Naive thymus-derived CD4-positive, alpha-beta T cell (primary cell): ENCODE measurements at regions not wholly inside any gene's neighbourhood (a gene's known extent, or its start where the extent isn't known, plus 50 kb on each side); places are given as distances from the start of the nearest gene placed in this dataset.

Experiments used
- ATAC-seq: fragments of 150-1000 bp; cut with Tn5 transposase; 2 replicates; pipeline ENCODE4 v1.10.0; 2021; ENCODE audit warnings: mild to moderate bottlenecking, moderate library complexity
- CTCF ChIA-PET: fragments of 350-600 bp; sonication (Branson Sonifier 250); formaldehyde crosslinking; loops from one replicate; lab custom pipeline; 2021; ENCODE audit warnings: antibody characterized with exemption; lab: Charles Lee
- POLR2A ChIA-PET: fragments of 350-600 bp; sonication (Branson Sonifier 250); formaldehyde crosslinking; loops from one replicate; lab custom pipeline; 2021; ENCODE audit warnings: antibody characterized with exemption, inconsistent platforms; lab: Charles Lee
- DNase-seq, 9 donors: peaks; one replicate each; pipeline versions ENCODE4 v3.0.0 to v3.0.0-alpha.2; 2020 to 2022; ENCODE audit warnings: mixed read lengths in 1 of 9
- H3K27ac ChIP-seq: one replicate; pipeline ENCODE4 v1.7.0; 2013; ENCODE audit warnings: mild to moderate bottlenecking, low read depth, low read length, moderate library complexity
- H3K27me3 ChIP-seq, 2 donors: one replicate each; pipeline ENCODE4 v1.7.0; 2013; ENCODE audit warnings: low read length in 2 of 2, mild to moderate bottlenecking in 2 of 2, moderate library complexity in 2 of 2; ENCODE audit not compliant: control insufficient read depth in 2 of 2, insufficient read depth in 2 of 2
- H3K36me3 ChIP-seq, 3 experiments: 1 replicate in 2 of 3; 2 replicates in 1 of 3; pipeline ENCODE4 v1.7.0; 2013; ENCODE audit warnings: low read length in 3 of 3, mild to moderate bottlenecking in 3 of 3, moderate library complexity in 1 of 3; ENCODE audit not compliant: insufficient read depth in 3 of 3, control insufficient read depth in 2 of 3
- H3K4me1 ChIP-seq, 2 donors: one replicate each; pipeline ENCODE4 v1.7.0; 2013; ENCODE audit warnings: low read length in 2 of 2, mild to moderate bottlenecking in 2 of 2, moderate library complexity in 1 of 2; ENCODE audit not compliant: control insufficient read depth in 2 of 2, insufficient read depth in 2 of 2
- H3K4me3 ChIP-seq: 2 replicates; pipeline ENCODE4 v1.7.0; 2013; ENCODE audit warnings: mild to moderate bottlenecking, low read length
- H3K9me3 ChIP-seq, 3 experiments: 1 replicate in 2 of 3; 2 replicates in 1 of 3; pipeline ENCODE4 v1.7.0; 2013; ENCODE audit warnings: low read length in 3 of 3; ENCODE audit not compliant: control insufficient read depth in 2 of 3
- H3K27ac Mint-ChIP-seq, 9 donors: one replicate each; pipeline ENCODE4 v1.8.0; 2020 to 2022; ENCODE audit warnings: mixed read lengths in 9 of 9, mild to moderate bottlenecking in 8 of 9, moderate library complexity in 5 of 9, inconsistent platforms in 2 of 9
- H3K27me3 Mint-ChIP-seq, 5 donors: one replicate each; pipeline ENCODE4 v1.8.0; 2021 to 2022; ENCODE audit warnings: mixed read lengths in 5 of 5, mild to moderate bottlenecking in 1 of 5
- H3K36me3 Mint-ChIP-seq, 5 donors: one replicate each; pipeline ENCODE4 v1.8.0; 2020 to 2022; ENCODE audit warnings: mixed read lengths in 5 of 5, mild to moderate bottlenecking in 3 of 5, inconsistent platforms in 1 of 5
- H3K4me1 Mint-ChIP-seq, 7 donors: one replicate each; pipeline ENCODE4 v1.8.0; 2020 to 2022; ENCODE audit warnings: mixed read lengths in 7 of 7, mild to moderate bottlenecking in 3 of 7, inconsistent platforms in 1 of 7
- H3K4me3 Mint-ChIP-seq, 10 donors: one replicate each; pipeline ENCODE4 v1.8.0; 2020 to 2022; ENCODE audit warnings: mild to moderate bottlenecking in 10 of 10, mixed read lengths in 10 of 10, moderate library complexity in 6 of 10, inconsistent platforms in 2 of 10
- H3K9me3 Mint-ChIP-seq, 11 donors: one replicate each; pipeline ENCODE4 v1.8.0; 2020 to 2022; ENCODE audit warnings: mixed read lengths in 11 of 11, mild to moderate bottlenecking in 4 of 11, inconsistent platforms in 1 of 11, moderate library complexity in 1 of 11
- intact Hi-C, 2 donors: fragments of 100-400 bp; cut with micrococcal nuclease; formaldehyde crosslinking; loops; one replicate each; pipeline ENCODE4 v1.15.1; 2023

GRCh38 chr4:138659037-138659811 lies 356.4 kb upstream of the NOCT start:
- no peak for DNase-seq
- no peak overlapping the region for H3K4me3 Mint-ChIP-seq
- CTCF ChIA-PET, result no interaction called here
- Histone ChIP-seq H3K27ac (no peak overlapping the region), H3K4me1 (no peaks in the 10 kb centered on the region), H3K9me3 (no peaks in the 10 kb centered on the region), H3K36me3 (no peaks in the 10 kb centered on the region), H3K4me3 (no peak overlapping the region), H3K27me3 (no peaks in the 10 kb centered on the region)
- no peak for ATAC-seq
- intact Hi-C loops, result no loop called here
- H3K9me3 Mint-ChIP-seq, result peaks cover 0 to 7% (median 0%) of the 10 kb centered on the region in 11 donors
- peaks cover 0 to 10% (median 6%) of the 10 kb centered on the region in 5 donors for H3K27me3 Mint-ChIP-seq
- POLR2A ChIA-PET, result no interaction called here
- no peaks in the 10 kb centered on the region for H3K36me3 Mint-ChIP-seq
- H3K27ac Mint-ChIP-seq, result no peak overlapping the region
- peaks cover 0 to 2% (median 0%) of the 10 kb centered on the region in 7 donors for H3K4me1 Mint-ChIP-seq

- no peak for DNase-seq
- no peaks in the 10 kb centered on the region for H3K27me3 ChIP-seq
- ChIA-PET CTCF (interaction anchor here (0.7 kb wide), 1 partner anchor 10 kb away, joined by 10 read pairs; no protein-coding TSS in a partner anchor), POLR2A (interaction anchor here (0.7 kb wide), 1 partner anchor 1808 kb away, joined by 3 read pairs; no protein-coding TSS in a partner anchor)
- Mint-ChIP-seq H3K27ac (no peak overlapping the region), H3K36me3 (no peaks in the 10 kb centered on the region), H3K9me3 (peaks cover 0 to 7% (median 0%) of the 10 kb centered on the region in 11 donors), H3K27me3 (peaks cover under 1 to 10% (median 6%) of the 10 kb centered on the region in 5 donors), H3K4me3 (no peak overlapping the region), H3K4me1 (peaks cover 0 to 2% (median 0%) of the 10 kb centered on the region in 7 donors)
- no peak for ATAC-seq
- intact Hi-C loops, result no loop called here
- no peaks in the 10 kb centered on the region for H3K4me1 ChIP-seq
- H3K36me3 ChIP-seq, result no peaks in the 10 kb centered on the region
- H3K27ac ChIP-seq, result no peak overlapping the region
- H3K4me3 ChIP-seq, result no peak overlapping the region
- H3K9me3 ChIP-seq, result no peaks in the 10 kb centered on the region
These were observed 357.1 kb upstream of the NOCT start for GRCh38 chr4:138658518-138658917.

- Histone ChIP-seq H3K36me3 (no peaks in the 10 kb centered on the region), H3K4me1 (no peaks in the 10 kb centered on the region), H3K4me3 (no peak overlapping the region), H3K9me3 (no peaks in the 10 kb centered on the region), H3K27ac (no peak overlapping the region), H3K27me3 (no peaks in the 10 kb centered on the region)
- H3K9me3 Mint-ChIP-seq, result peaks cover 0 to 7% (median 0%) of the 10 kb centered on the region in 11 donors
- CTCF ChIA-PET, result no interaction called here
- H3K4me1 Mint-ChIP-seq, result peaks cover 0 to 2% (median 0%) of the 10 kb centered on the region in 7 donors
- H3K4me3 Mint-ChIP-seq, result no peak overlapping the region
- intact Hi-C loops, result no loop called here
- H3K27me3 Mint-ChIP-seq, result peaks cover 2 to 14% (median 6%) of the 10 kb centered on the region in 5 donors
- DNase-seq (no peak), ATAC-seq (no peak)
- H3K36me3 Mint-ChIP-seq, result no peaks in the 10 kb centered on the region
- POLR2A ChIA-PET, result no interaction called here
- H3K27ac Mint-ChIP-seq, result no peak overlapping the region
These were observed 358.6 kb upstream of the NOCT start for GRCh38 chr4:138656990-138657389.

GRCh38 chr4:138655985-138656384 lies 359.6 kb upstream of the NOCT start:
- CTCF ChIA-PET, result no interaction called here
- H3K4me1 Mint-ChIP-seq, result peaks cover 0 to 2% (median 0%) of the 10 kb centered on the region in 7 donors

GRCh38 chr4:138655286-138655685 lies 360.3 kb upstream of the NOCT start:
- Histone ChIP-seq H3K36me3 (no peaks in the 10 kb centered on the region), H3K27me3 (no peaks in the 10 kb centered on the region), H3K4me3 (no peak overlapping the region), H3K27ac (no peak overlapping the region), H3K9me3 (no peaks in the 10 kb centered on the region), H3K4me1 (no peaks in the 10 kb centered on the region)
- ChIA-PET CTCF (no interaction called here), POLR2A (no interaction called here)
- no peak for DNase-seq
- Mint-ChIP-seq H3K9me3 (peaks cover 0 to 7% (median 0%) of the 10 kb centered on the region in 11 donors), H3K36me3 (no peaks in the 10 kb centered on the region), H3K4me3 (no peak overlapping the region), H3K27me3 (peaks cover 2 to 14% (median 6%) of the 10 kb centered on the region in 5 donors), H3K27ac (no peak overlapping the region), H3K4me1 (peaks cover 0 to 2% (median 0%) of the 10 kb centered on the region in 7 donors)
- no peak for ATAC-seq
- intact Hi-C loops, result no loop called here

More at GRCh38 chr4:138655985-138656384, 359.6 kb upstream of the NOCT start:
- no peak for DNase-seq
- Histone ChIP-seq H3K27ac (no peak overlapping the region), H3K36me3 (no peaks in the 10 kb centered on the region), H3K4me3 (no peak overlapping the region), H3K4me1 (no peaks in the 10 kb centered on the region), H3K27me3 (no peaks in the 10 kb centered on the region), H3K9me3 (no peaks in the 10 kb centered on the region)
- POLR2A ChIA-PET, result no interaction called here
- Mint-ChIP-seq H3K9me3 (peaks cover 0 to 7% (median 0%) of the 10 kb centered on the region in 11 donors), H3K36me3 (no peaks in the 10 kb centered on the region), H3K4me3 (no peak overlapping the region), H3K27me3 (peaks cover 2 to 14% (median 6%) of the 10 kb centered on the region in 5 donors), H3K27ac (no peak overlapping the region)
- intact Hi-C loops, result no loop called here
- ATAC-seq, result no peak

- H3K36me3 Mint-ChIP-seq, result no peaks in the 10 kb centered on the region
- no peaks in the 10 kb centered on the region for H3K36me3 ChIP-seq
- no peaks in the 10 kb centered on the region for H3K9me3 ChIP-seq
- H3K27ac ChIP-seq, result no peak overlapping the region
- ATAC-seq, result no peak
- CTCF ChIA-PET, result no interaction called here
- peaks cover 0 to 10% (median 0%) of the 10 kb centered on the region in 11 donors for H3K9me3 Mint-ChIP-seq
- no peaks in the 10 kb centered on the region for H3K4me1 ChIP-seq
- peaks cover 0 to 16% (median 3%) of the 10 kb centered on the region in 5 donors for H3K27me3 Mint-ChIP-seq
- no peak overlapping the region for H3K4me3 Mint-ChIP-seq
- H3K27ac Mint-ChIP-seq, result no peak overlapping the region
- POLR2A ChIA-PET, result no interaction called here
- DNase-seq, result no peak
- H3K4me3 ChIP-seq, result no peak overlapping the region
- H3K4me1 Mint-ChIP-seq, result no peaks in the 10 kb centered on the region
- intact Hi-C loops, result no loop called here
- H3K27me3 ChIP-seq, result no peaks in the 10 kb centered on the region
These were observed 364.6 kb upstream of the NOCT start for GRCh38 chr4:138650929-138651448.
